Activated naive CD8-positive, alpha-beta T cell treated with anti-CD3 and anti-CD28 coated beads, Interleukin-2, amount 10 ng/mL, durations not matched to agents 7 days and 5 days (primary cell): ENCODE measurements at regions not wholly inside any gene's neighbourhood (a gene's known extent, or its start where the extent isn't known, plus 50 kb on each side); places are given as distances from the start of the nearest gene placed in this dataset.
"Not testable (repeated sequence)": the region's sequence is repeated elsewhere in the genome, so short reads cannot be mapped to it uniquely, and the experiment has no call there.

Experiments used
- ATAC-seq: fragments of 150-1000 bp; cut with Tn5 transposase; one replicate; pipeline ENCODE4 v1.10.0; 2021; ENCODE audit warnings: low read depth, moderate library complexity
- POLR2A ChIA-PET: fragments of 350-600 bp; sonication (Branson Sonifier 250); formaldehyde crosslinking; loops from one replicate; lab custom pipeline; 2021; ENCODE audit warnings: antibody characterized with exemption; lab: Charles Lee
- DNase-seq: peaks from one replicate; pipeline ENCODE4 v3.0.0; 2021
- H3K27ac Mint-ChIP-seq: one replicate; pipeline ENCODE4 v1.8.0; 2022; ENCODE audit warnings: mild to moderate bottlenecking, mixed read lengths
- H3K27me3 Mint-ChIP-seq: one replicate; pipeline ENCODE4 v1.8.0; 2022; ENCODE audit warnings: mild to moderate bottlenecking, moderate library complexity, mixed read lengths
- H3K36me3 Mint-ChIP-seq: one replicate; pipeline ENCODE4 v1.8.0; 2021; ENCODE audit warnings: mild to moderate bottlenecking, mixed read lengths
- H3K4me1 Mint-ChIP-seq: one replicate; pipeline ENCODE4 v1.8.0; 2021; ENCODE audit warnings: mixed read lengths
- H3K4me3 Mint-ChIP-seq: one replicate; pipeline ENCODE4 v1.8.0; 2022; ENCODE audit warnings: mild to moderate bottlenecking, moderate library complexity, mixed read lengths
- H3K9me3 Mint-ChIP-seq: one replicate; pipeline ENCODE4 v1.8.0; 2021; ENCODE audit warnings: mixed read lengths

GRCh38 chr5:106254784-106255183 lies 1416.0 kb downstream of the EFNA5 start:
- no peak overlapping the region for H3K4me3 Mint-ChIP-seq
- no peak for ATAC-seq
- H3K27ac Mint-ChIP-seq, result no peak overlapping the region
- H3K9me3 Mint-ChIP-seq, result peaks cover 5% of the 10 kb centered on the region
- no peaks in the 10 kb centered on the region for H3K4me1 Mint-ChIP-seq
- no peak for DNase-seq
- no peaks in the 10 kb centered on the region for H3K27me3 Mint-ChIP-seq
- no peaks in the 10 kb centered on the region for H3K36me3 Mint-ChIP-seq
- POLR2A ChIA-PET, result no interaction called here

GRCh38 chr5:106246044-106246745 lies 1424.5 kb downstream of the EFNA5 start:
- H3K27me3 Mint-ChIP-seq, H3K36me3 Mint-ChIP-seq, DNase-seq, ATAC-seq, H3K27ac Mint-ChIP-seq, H3K4me3 Mint-ChIP-seq, H3K4me1 Mint-ChIP-seq, POLR2A ChIA-PET, H3K9me3 Mint-ChIP-seq: not testable (repeated sequence)

GRCh38 chr5:106241409-106241808 lies 1429.3 kb downstream of the EFNA5 start:
- no peak for DNase-seq
- Mint-ChIP-seq H3K9me3 (no peaks in the 10 kb centered on the region), H3K27ac (no peak overlapping the region), H3K27me3 (no peaks in the 10 kb centered on the region), H3K4me1 (no peaks in the 10 kb centered on the region), H3K36me3 (no peaks in the 10 kb centered on the region), H3K4me3 (no peak overlapping the region)
- POLR2A ChIA-PET, result no interaction called here
- no peak for ATAC-seq

- peaks cover 6% of the 10 kb centered on the region for H3K9me3 Mint-ChIP-seq
- H3K4me3 Mint-ChIP-seq, result no peak overlapping the region
- no peaks in the 10 kb centered on the region for H3K4me1 Mint-ChIP-seq
- H3K36me3 Mint-ChIP-seq, result no peaks in the 10 kb centered on the region
- no peak for DNase-seq
- no peaks in the 10 kb centered on the region for H3K27me3 Mint-ChIP-seq
- no peak overlapping the region for H3K27ac Mint-ChIP-seq
- POLR2A ChIA-PET, result no interaction called here
- no peak for ATAC-seq
These were observed 1464.7 kb downstream of the EFNA5 start for GRCh38 chr5:106205916-106206571.

GRCh38 chr5:106202035-106202434 lies 1468.7 kb downstream of the EFNA5 start:
- Mint-ChIP-seq H3K4me1 (no peaks in the 10 kb centered on the region), H3K36me3 (no peaks in the 10 kb centered on the region)

GRCh38 chr5:106200971-106201370 lies 1469.8 kb downstream of the EFNA5 start:
- POLR2A ChIA-PET, result no interaction called here
- Mint-ChIP-seq H3K27ac (no peak overlapping the region), H3K27me3 (no peaks in the 10 kb centered on the region), H3K9me3 (peaks cover 6% of the 10 kb centered on the region), H3K36me3 (no peaks in the 10 kb centered on the region), H3K4me1 (no peaks in the 10 kb centered on the region), H3K4me3 (no peak overlapping the region)
- DNase-seq, result no peak
- no peak for ATAC-seq

More at GRCh38 chr5:106202035-106202434, 1468.7 kb downstream of the EFNA5 start:
- ATAC-seq, result no peak
- H3K4me3 Mint-ChIP-seq, result no peak overlapping the region
- no peak for DNase-seq
- H3K9me3 Mint-ChIP-seq, result peaks cover 6% of the 10 kb centered on the region
- no peaks in the 10 kb centered on the region for H3K27me3 Mint-ChIP-seq
- POLR2A ChIA-PET, result no interaction called here
- no peak overlapping the region for H3K27ac Mint-ChIP-seq

- POLR2A ChIA-PET, result no interaction called here
- H3K4me1 Mint-ChIP-seq, result no peaks in the 10 kb centered on the region
- H3K36me3 Mint-ChIP-seq, result no peaks in the 10 kb centered on the region
These were observed 1474.9 kb downstream of the EFNA5 start for GRCh38 chr5:106195679-106196474.

GRCh38 chr5:106189121-106189809 lies 1481.5 kb downstream of the EFNA5 start:
- Mint-ChIP-seq H3K4me3 (no peak overlapping the region), H3K4me1 (no peaks in the 10 kb centered on the region), H3K27ac (no peak overlapping the region), H3K9me3 (peaks cover 7% of the 10 kb centered on the region), H3K36me3 (no peaks in the 10 kb centered on the region), H3K27me3 (no peaks in the 10 kb centered on the region)
- DNase-seq, result no peak
- POLR2A ChIA-PET, result no interaction called here
- no peak for ATAC-seq

More at GRCh38 chr5:106195679-106196474, 1474.9 kb downstream of the EFNA5 start:
- ATAC-seq (no peak), DNase-seq (no peak)
- Mint-ChIP-seq H3K4me3 (no peak overlapping the region), H3K9me3 (peaks cover 3% of the 10 kb centered on the region), H3K27me3 (no peaks in the 10 kb centered on the region), H3K27ac (no peak overlapping the region)

- no peaks in the 10 kb centered on the region for H3K27me3 Mint-ChIP-seq
- H3K9me3 Mint-ChIP-seq, result peaks cover 4% of the 10 kb centered on the region
- no peak overlapping the region for H3K4me3 Mint-ChIP-seq
- POLR2A ChIA-PET, result no interaction called here
- no peak overlapping the region for H3K27ac Mint-ChIP-seq
- DNase-seq (no peak), ATAC-seq (no peak)
- H3K36me3 Mint-ChIP-seq, result no peaks in the 10 kb centered on the region
- H3K4me1 Mint-ChIP-seq, result no peaks in the 10 kb centered on the region
These were observed 1485.1 kb downstream of the EFNA5 start for GRCh38 chr5:106185661-106186081.

GRCh38 chr5:106174903-106175302 lies 1495.8 kb downstream of the EFNA5 start:
- no peak overlapping the region for H3K27ac Mint-ChIP-seq
- ATAC-seq (no peak), DNase-seq (no peak)
- POLR2A ChIA-PET, result no interaction called here
- no peaks in the 10 kb centered on the region for H3K27me3 Mint-ChIP-seq
- no peaks in the 10 kb centered on the region for H3K36me3 Mint-ChIP-seq
- H3K9me3 Mint-ChIP-seq, result peaks cover 8% of the 10 kb centered on the region
- no peak overlapping the region for H3K4me3 Mint-ChIP-seq
- no peaks in the 10 kb centered on the region for H3K4me1 Mint-ChIP-seq

GRCh38 chr5:106172681-106173532 lies 1497.8 kb downstream of the EFNA5 start:
- no peaks in the 10 kb centered on the region for H3K4me1 Mint-ChIP-seq
- DNase-seq, result no peak
- no peak for ATAC-seq
- H3K27me3 Mint-ChIP-seq, result no peaks in the 10 kb centered on the region
- H3K4me3 Mint-ChIP-seq, result no peak overlapping the region
- peaks cover 8% of the 10 kb centered on the region for H3K9me3 Mint-ChIP-seq
- no peak overlapping the region for H3K27ac Mint-ChIP-seq
- no peaks in the 10 kb centered on the region for H3K36me3 Mint-ChIP-seq
- POLR2A ChIA-PET, result no interaction called here

GRCh38 chr5:106171708-106172107 lies 1499.0 kb downstream of the EFNA5 start:
- Mint-ChIP-seq H3K4me1 (no peaks in the 10 kb centered on the region), H3K27me3 (no peaks in the 10 kb centered on the region), H3K9me3 (peaks cover 4% of the 10 kb centered on the region), H3K4me3 (no peak overlapping the region), H3K27ac (no peak overlapping the region), H3K36me3 (no peaks in the 10 kb centered on the region)
- DNase-seq (no peak), ATAC-seq (no peak)
- POLR2A ChIA-PET, result no interaction called here
